ENCODE measurements at regions not wholly inside any gene's neighbourhood (a gene's known extent, or its start where the extent isn't known, plus 50 kb on each side); places are given as distances from the start of the nearest gene placed in this dataset.

DNA sequence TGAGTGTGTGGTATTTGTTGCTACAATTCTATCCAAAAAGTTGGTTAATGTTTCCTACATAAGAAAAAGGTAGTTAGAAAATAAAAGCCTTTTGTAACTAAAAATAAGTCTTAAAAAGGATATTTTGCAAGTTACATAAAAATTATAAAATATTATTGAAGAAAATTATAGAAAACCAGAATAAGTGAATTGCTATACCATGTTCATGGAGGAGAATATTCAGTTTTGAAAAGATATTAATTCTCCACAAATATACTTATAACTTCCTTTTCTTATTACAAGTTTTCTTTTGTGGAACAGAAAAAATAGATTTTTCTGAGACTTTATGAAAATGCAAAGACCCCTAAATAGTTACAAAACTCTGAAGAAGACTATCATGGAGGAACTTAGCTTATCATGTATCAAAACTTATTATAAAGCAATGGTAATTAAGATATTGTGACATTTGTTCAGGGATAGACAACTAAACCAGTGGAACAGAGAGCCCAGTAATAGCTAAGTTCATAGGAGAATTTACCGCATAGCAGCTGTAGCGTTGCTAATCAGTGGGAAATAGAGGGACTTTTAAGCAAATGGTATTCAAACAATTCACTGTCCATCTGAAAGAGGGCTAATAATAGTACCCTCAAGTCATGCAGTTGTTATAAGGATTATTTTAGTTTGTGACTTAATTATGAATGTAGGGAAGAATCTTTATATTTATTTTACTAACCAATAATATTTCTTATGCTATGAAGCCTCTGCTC, 515.2 kb upstream of the ZNF608 start:
- no peak overlapping the region for H3K4me3 ChIP-seq (ENCODE audit: low read depth, low read length)
- H3K9me3 ChIP-seq = no peaks in the 10 kb centered on the region
- TF ChIP-seq CTCF (IDR thresholded peaks at IDR 0.05; ENCODE audit: low read depth, low read length) = no peak
- H3K4me1 ChIP-seq = no peaks in the 10 kb centered on the region
- no peaks in the 10 kb centered on the region for H3K36me3 ChIP-seq
- DNase-seq = no peak
- H3K27me3 ChIP-seq = no peaks in the 10 kb centered on the region

- H3K27me3 ChIP-seq = no peaks in the 10 kb centered on the region
- no peak for TF ChIP-seq CTCF (IDR thresholded peaks at IDR 0.05; ENCODE audit: low read depth, low read length)
- no peak for DNase-seq
- no peaks in the 10 kb centered on the region for H3K9me3 ChIP-seq
- no peaks in the 10 kb centered on the region for H3K4me1 ChIP-seq
- no peaks in the 10 kb centered on the region for H3K36me3 ChIP-seq
- H3K4me3 ChIP-seq (ENCODE audit: low read depth, low read length) = no peak overlapping the region
These were observed 516.3 kb upstream of the ZNF608 start for GRCh38 chr5:125262782-125263181.

GRCh38 chr5:125263356-125263755, 516.9 kb upstream of the ZNF608 start:
- TF ChIP-seq CTCF (IDR thresholded peaks at IDR 0.05; ENCODE audit: low read depth, low read length) = no peak
- Histone ChIP-seq H3K36me3 (no peaks in the 10 kb centered on the region), H3K4me3 (ENCODE audit: low read depth, low read length) (no peak overlapping the region), H3K9me3 (no peaks in the 10 kb centered on the region), H3K4me1 (no peaks in the 10 kb centered on the region), H3K27me3 (no peaks in the 10 kb centered on the region)
- no peak for DNase-seq

DNA sequence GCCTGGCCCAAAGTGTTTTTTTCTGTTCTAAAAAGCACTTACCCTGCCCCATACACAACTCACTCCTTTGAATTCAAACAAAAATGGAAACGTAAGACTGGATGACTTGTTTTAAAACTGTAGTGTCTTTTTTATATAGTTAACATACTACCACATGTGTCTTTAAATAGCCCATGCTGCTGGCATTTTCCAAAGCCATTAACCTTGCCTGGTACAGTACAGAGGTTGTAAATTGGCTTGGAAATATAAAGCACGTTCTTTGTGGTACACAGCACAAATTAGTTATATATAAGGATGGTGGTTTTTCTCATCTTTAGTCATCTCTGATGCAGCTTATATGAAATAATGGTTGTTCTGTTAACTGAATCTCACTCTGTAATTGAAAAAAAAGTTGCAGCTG, 519.7 kb upstream of the ZNF608 start:
- H3K27me3 ChIP-seq = no peaks in the 10 kb centered on the region
- H3K4me1 ChIP-seq = 0 out of 2 replicates have a peak, but pooled peaks cover 3% of the 10 kb centered on the region
- H3K36me3 ChIP-seq = no peaks in the 10 kb centered on the region
- no peak overlapping the region for H3K4me3 ChIP-seq (ENCODE audit: low read depth, low read length)
- no peak for TF ChIP-seq CTCF (IDR thresholded peaks at IDR 0.05; ENCODE audit: low read depth, low read length)
- no peak for DNase-seq
- no peaks in the 10 kb centered on the region for H3K9me3 ChIP-seq

- DNase-seq = no peak
- H3K27me3 ChIP-seq = no peaks in the 10 kb centered on the region
- H3K4me3 ChIP-seq (ENCODE audit: low read depth, low read length) = no peak overlapping the region
- H3K36me3 ChIP-seq = no peaks in the 10 kb centered on the region
- H3K4me1 ChIP-seq = 0 out of 2 replicates have a peak, but pooled peaks cover 3% of the 10 kb centered on the region
- H3K9me3 ChIP-seq = no peaks in the 10 kb centered on the region
- TF ChIP-seq CTCF (IDR thresholded peaks at IDR 0.05; ENCODE audit: low read depth, low read length) = no peak
These were observed 521.3 kb upstream of the ZNF608 start for GRCh38 chr5:125267636-125268248.

DNA sequence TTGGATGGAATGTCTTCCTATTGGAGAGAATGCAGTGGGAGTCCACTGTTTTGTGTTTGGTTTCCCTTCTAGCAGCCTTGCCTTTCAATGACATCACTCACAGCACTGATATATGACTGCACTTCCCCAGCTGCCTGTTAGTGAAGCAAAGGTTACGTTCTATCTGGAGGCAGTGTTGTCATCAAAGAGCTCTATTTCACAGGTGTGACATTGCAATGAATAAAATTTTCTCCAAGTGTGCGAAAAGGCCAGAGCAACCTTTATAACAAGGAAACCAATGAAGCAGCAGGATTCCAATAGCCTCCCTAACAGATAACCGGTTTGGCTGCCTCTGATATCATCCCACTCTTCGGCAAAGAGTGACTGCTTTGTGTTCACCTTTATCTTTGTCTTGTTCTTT, 523.5 kb upstream of the ZNF608 start:
- TF ChIP-seq CTCF (IDR thresholded peaks at IDR 0.05; ENCODE audit: low read depth, low read length) = no peak
- no peaks in the 10 kb centered on the region for H3K27me3 ChIP-seq
- no peak overlapping the region for H3K4me3 ChIP-seq (ENCODE audit: low read depth, low read length)
- DNase-seq = no peak
- no peaks in the 10 kb centered on the region for H3K9me3 ChIP-seq
- peaks cover 7% of the 10 kb centered on the region; the same call in 1 of the 2 replicates for H3K4me1 ChIP-seq
- no peaks in the 10 kb centered on the region for H3K36me3 ChIP-seq
